ENCODE measurements at regions not wholly inside any gene's neighbourhood (a gene's known extent, or its start where the extent isn't known, plus 50 kb on each side); places are given as distances from the start of the nearest gene placed in this dataset.

DNA sequence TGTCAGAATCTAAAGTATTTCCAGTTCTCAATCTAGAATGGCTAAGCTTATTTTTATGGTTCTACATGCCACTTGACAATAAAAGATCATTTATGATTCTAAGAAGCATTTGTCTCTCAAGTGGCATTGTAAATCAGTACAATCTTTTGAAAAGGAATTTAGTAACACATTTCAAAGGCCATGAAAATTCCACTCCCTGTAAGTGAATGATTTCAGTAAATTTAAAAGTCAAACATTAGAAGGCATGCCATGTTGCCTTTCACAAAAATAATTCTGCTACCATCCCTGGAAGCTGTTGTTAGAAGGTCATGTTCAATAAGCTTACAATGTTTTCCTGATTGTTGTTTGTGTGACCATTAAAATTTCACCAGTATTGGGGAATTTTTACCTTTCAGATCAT lies 142.9 kb downstream of the RPIA start:
- DNase-seq: no peak

- DNase-seq: no peak
These were observed 143.4 kb downstream of the RPIA start for GRCh38 chr2:88834866-88835265.

GRCh38 chr2:88835726-88836125 lies 144.3 kb downstream of the RPIA start:
- DNase-seq: no peak

DNA sequence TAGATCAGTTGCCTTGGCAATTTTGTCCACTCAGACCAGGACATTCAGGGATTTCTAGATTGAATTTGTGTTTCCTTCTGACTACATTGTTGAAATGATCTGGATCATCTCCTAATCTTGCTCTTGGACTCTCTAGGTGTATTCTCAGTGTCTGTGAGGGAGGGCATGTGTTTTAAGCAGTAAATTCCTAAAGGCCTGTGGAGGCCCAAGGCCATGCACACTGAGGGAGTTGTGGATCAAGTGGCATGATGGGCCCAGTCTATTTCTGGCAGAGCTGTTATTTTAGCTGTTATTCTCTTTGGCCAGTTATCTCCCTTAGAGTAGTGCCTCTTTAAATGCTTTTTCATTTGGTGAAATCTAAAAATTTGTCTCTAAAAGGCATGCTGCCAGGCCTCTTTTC lies 144.9 kb downstream of the RPIA start:
- no peak for DNase-seq

DNA sequence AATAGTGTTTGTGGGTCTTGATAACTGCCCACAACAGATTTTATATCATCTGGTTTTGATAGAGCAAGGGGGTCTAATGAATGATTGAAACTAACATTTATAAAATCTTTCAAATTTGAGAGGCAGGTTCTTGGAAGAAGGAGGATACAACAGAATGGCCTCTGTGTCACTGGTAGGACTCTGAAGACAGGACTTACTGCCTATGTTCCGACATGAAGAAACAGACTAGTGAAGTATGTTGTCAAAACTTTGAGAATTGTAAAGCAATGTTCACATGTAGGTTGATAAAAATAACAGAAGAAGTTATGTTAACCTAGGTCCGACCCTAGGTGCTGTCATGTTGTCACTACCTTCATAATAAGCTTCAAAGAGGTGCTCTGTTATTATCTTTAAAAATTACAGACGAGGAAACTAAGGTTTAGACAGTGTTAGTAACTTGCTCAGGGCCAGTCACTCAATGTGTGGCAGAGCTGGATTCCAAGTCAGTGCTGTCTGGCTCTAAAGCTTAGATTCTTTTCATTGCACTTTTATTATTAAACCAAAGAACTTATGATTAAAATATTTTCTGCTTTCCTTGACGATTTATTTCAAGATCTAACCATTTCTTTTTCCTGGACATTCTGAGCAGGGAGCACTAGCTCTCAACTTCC lies 146.2 kb downstream of the RPIA start:
- DNase-seq: no peak

DNA sequence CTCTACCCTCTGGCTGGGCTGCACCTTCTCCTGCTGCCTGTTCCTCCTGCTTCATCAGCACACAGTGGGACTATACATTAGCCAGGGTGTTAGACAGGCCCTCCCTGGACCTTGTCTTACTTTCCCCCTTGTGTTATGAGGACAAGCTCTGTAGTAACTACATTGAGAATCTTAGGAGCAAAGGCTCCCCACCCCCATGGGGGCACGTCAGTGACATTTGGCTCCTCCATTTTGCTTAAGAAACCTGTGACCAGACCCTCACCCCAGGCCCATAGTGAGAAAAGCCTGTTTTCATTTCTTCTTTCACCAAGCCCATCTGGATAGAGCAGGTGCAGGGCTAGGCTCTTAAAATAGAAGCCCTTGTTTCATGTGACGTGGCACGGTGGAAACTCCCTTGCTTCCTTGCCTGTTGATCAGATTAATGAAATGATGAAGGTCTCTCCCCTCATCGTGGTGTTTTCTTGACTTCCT lies 146.7 kb downstream of the RPIA start:
- DNase-seq: no peak

DNA sequence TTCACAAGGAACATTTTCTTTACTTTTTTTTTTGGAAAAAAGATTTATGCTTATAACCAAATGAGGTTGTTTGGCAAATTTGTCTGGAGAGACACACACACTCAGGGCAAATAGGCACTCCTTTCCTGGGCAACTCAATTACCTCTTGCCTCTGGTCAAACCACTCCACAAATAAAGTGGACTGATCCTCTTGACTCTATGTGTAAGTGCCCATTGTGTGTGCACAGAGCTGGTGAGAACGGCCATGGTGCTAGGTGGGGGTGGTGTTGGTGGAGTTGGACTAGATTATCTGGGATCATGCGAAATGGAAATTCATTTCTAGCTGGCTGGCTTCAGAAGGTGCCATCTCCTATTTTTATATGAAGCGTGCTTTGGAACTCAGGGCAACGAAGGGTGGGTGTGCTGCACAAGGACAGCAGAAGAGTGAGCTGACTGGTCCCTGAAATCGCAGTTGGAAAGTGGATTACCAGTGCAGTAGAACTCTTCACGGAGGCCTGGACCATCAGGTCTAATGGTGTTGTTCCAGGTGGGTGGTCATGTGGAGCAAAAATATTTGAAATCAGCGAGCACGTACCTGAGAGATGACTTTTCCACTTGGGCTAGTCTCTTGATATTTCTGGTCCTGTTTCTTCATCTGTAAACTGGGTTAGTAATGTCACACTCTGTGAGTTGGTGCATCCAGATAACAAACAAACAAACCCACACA lies 149.9 kb downstream of the RPIA start:
- DNase-seq: no peak

DNA sequence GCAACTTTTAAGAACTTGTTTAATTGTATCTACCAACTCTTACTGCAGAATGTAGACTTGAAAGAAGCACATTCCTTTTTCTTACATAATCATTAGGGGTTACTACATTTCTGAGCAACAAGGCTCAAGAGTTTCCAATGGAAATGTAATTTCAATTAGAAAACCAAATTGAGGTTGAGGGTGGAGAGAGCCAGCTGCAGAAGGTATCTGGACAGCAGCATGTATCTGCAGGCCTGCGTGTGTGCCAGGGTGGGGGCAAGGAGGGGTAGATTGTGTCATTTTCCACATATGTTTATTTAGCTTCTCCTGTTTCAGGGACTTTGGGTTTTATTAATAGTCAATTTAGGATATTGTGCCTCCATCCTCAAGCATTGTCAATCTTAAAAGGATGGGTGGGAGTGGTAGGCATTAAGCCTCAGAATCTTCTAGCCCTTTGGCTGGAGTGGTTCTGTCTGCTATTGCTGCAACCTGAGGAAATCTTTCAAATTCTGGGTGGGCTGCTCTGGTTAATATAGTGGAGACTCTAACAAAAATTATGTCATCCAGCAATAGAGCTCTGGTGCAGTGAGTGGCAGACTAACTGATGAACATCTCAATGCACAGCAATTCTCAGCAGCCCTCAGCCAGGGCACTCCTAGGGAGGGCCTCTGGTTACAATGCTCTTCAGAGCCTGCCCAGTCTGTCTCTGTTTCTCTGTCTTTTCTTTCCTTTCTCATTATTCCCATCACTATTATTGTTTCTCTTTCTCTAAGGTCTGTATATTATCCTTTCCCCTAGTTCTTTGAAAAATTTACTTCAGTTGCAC lies 151.4 kb downstream of the RPIA start:
- DNase-seq: no peak

DNA sequence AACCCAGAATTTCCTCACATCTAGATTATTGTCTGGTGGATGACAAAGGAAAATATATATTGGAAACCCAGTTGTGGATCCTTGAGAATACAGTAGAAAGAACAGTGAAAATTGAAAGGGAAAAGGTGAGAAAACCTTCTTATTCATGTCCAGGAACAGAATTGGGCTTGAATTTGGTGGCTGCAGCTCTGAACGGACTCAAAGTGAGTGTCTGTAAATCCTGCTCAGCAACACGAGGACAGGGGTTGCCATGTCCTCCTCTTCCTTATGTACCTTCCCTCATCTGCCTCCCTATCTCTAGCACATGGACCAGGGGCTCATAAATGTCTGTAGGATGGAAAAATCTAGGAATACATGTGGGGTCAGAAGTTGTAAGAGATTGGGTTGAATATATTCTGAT lies 152.2 kb downstream of the RPIA start:
- DNase-seq: no peak

DNA sequence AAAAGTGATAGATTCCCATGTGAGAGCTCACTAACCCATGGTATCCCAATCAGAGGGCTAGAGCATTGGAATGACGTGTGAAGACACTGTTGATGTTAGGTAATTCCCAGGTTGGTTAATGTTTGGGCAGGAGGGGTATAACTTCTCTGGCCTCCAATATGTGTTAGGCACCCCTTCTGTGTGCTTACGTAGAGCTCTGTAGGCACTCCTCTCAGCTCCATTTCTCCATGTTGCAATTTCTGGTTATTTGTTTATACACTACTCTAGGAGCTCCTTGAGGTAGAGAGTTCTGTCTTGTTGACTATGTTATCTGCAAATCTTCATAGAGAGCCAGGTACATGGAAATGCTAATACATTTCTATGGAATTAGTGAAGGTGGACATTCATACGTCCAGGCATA lies 153.5 kb downstream of the RPIA start:
- DNase-seq: no peak

GRCh38 chr2:88845772-88846661 lies 154.5 kb downstream of the RPIA start:
- no peak for DNase-seq

GRCh38 chr2:88852753-88853402 lies 161.4 kb downstream of the RPIA start:
- DNase-seq: no peak

- no peak for DNase-seq
These were observed 161.9 kb downstream of the RPIA start for GRCh38 chr2:88853403-88853790.

GRCh38 chr2:88854528-88854927 lies 163.1 kb downstream of the RPIA start:
- DNase-seq: no peak

DNA sequence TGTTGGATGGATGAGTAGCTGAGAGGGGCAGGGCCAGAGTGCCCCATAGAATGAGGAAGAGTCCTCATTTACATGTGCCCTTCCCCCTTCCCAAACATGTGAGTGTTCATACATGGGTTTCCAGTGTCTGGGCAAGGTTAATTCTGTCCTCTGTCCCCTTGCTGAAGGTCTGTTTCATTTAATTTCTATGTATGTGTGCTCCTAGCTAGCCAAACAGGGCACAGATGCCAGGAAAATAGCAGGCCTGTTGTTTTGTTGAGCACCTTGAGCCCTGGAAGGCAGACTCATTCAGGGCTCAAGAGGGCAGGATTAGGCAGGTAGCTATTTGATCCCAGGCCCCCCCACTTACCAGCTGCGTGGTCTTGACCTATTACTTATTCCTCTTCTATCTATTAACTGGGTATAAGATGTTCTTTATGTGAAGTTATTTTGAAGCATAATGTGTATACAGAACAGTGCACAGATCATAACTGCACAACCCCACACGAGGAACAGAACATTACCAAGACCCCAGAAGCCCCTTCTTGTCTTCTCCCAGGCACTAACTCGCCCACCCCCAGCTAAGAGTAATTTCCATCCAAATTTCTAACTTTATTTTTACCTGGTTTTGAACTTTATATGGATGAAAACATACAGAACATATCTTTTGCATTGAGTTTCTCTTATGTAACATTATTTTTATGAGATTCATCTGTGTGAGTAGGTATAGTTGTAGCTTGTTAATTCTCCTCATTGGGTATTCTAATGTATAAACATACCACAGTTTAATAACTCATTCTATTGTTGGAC lies 164.3 kb downstream of the RPIA start:
- no peak for DNase-seq

DNA sequence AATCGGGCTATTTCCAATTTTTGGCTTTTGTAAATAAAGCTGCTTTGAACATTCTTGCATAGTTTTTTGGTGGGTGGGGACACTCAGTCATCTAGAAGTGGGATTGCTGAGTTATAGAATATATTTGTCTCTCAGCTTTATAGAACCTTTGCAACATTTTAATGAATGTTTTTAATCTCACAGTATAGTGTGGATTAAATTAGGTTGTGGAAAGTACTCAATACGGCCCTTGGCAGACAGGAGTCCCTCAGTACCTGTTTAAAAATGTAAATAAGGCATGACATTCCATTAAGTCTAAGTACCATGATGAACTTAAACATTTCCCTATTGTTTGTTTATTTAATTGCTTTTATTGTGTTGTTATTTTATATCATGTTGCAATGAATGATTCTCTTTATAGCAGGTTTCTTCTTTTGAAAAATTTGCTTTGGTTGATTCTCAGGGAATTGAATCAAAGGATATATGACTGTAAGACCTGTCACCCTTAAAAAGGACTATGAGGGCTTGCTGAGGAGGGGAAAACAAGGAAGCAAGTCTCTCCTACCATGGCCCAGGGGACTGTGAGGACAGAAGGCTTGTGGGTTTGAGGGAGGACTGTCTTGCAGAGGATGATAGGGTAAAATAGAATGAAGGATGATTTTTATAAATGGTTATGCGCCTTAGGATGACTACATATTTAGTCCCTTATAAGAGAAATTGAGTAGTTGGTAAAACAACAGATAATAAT lies 165.1 kb downstream of the RPIA start:
- DNase-seq: no peak

GRCh38 chr2:88857274-88857741 lies 165.8 kb downstream of the RPIA start:
- DNase-seq: no peak

- DNase-seq: no peak
These were observed 166.5 kb downstream of the RPIA start for GRCh38 chr2:88857951-88858411.

DNA sequence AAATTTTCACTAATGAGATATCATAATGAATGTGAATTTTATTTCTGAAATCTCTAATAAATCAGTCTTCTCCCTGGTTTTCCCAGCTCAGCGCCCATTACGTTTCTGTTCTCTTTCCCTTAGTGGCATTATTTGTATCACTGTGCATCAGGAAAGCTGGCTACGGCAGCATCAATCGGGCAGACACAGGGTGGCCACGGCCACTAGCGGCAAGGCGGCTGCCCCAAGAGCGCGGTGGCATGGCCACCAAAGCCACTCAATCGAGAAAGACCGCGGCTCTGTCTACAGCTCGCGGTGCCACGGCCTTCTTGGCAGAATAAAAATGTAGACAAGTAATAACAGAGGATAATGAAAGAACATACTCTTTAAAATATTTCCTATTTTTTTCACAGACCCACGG lies 168.0 kb downstream of the RPIA start:
- no peak for DNase-seq

GRCh38 chr2:88860421-88861075 lies 169.1 kb downstream of the RPIA start:
- no peak for DNase-seq

Measured in stimulated activated CD8-positive, alpha-beta memory T cell treated with anti-CD3 and anti-CD28 coated beads, Interleukin-4, amount 100 ng/mL, for 48 hours (primary cell).